ENCODE measurements at regions not wholly inside any gene's neighbourhood (a gene's known extent, or its start where the extent isn't known, plus 50 kb on each side); places are given as distances from the start of the nearest gene placed in this dataset.

GRCh38 chr1:90174246-90174645 lies 179.3 kb downstream of the ZNF326 start:
- TF ChIP-seq CTCF (IDR thresholded peaks at IDR 0.05 in 2 of 3, conservative IDR thresholded peaks at IDR 0.05 in 1 of 3; ENCODE audit: borderline replicate concordance in 1 of 3, insufficient read depth in 1 of 3, low read depth in 2 of 3, low read length in 2 of 3) (no peak), RAD21 (IDR thresholded peaks at IDR 0.05; ENCODE audit: low read depth) (no peak), REST (IDR thresholded peaks at IDR 0.05; ENCODE audit: low read depth) (no peak), CEBPB (IDR thresholded peaks at IDR 0.05; ENCODE audit: low read depth) (no peak), POLR2A (IDR thresholded peaks at IDR 0.05; ENCODE audit: borderline replicate concordance, extremely low read depth, insufficient read depth, insufficient read length) (no peak), EZH2phosphoT487 (IDR thresholded peaks at IDR 0.05; ENCODE audit: borderline replicate concordance) (no peak), MAX (IDR thresholded peaks at IDR 0.05) (no peak)
